ENCODE measurements at regions not wholly inside any gene's neighbourhood (a gene's known extent, or its start where the extent isn't known, plus 50 kb on each side); places are given as distances from the start of the nearest gene placed in this dataset.

DNA sequence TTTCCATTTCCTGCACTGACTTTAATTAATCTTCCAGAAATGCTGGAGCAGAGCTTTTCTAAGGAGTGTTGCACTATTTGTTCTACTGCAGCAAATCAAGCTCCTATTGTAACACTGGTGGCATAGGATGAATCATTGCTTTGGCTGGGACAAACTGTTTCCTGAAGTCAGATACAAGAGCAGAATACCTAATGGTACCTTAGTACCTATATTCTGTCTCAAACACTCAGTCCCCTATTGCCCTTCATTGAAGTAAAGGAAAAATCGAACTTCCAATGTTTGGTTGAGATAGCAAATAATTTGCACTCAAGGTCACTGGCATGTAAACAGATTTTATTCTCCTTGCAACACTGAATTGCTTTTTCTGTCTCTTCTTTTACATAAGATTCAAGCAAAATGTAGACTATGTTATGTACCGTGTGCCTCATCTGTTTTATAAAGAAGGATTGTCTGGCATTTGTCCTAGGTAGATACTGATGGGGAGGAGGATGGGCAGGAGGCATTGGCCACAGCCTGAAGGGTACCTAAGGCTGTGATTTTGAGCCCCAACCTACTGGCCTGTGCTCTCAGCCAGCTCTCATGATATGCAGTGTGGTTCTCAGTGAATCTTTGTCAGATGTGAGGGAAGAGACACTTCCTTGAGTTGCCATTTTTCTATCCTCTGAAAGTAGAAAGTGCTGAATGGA, 141.6 kb downstream of the AASDH start:
- DNase-seq = no peak
- WGBS (ENCODE audit: extremely low coverage, insufficient coverage, insufficient read length) = no CpG with 5 or more reads among the region's 2 CpGs
- no peak overlapping the region for H2AK5ac ChIP-seq (ENCODE audit: low read length)

DNA sequence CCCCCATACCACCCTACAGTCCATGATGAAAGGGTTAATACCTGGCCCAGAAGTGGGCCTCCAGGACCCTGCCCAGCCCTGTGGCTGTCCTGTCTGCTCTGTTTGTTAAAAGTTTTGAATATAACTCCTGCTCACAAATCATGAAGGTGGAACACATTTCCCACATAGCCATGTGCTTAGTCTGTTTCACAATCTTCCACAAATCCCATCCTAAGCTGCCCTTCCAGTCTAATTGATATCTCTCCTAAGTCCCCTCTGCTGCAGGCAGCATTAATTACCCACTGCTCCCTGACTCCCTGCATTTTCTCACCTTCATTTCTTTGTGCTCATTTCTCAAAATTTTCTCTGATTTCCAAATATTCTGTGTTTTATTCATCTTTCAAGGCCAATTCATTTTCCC, 142.6 kb downstream of the AASDH start:
- Histone ChIP-seq H2AK5ac (ENCODE audit: low read length) (no peak overlapping the region), H4K8ac (ENCODE audit: low read depth, low read length) (no peak overlapping the region), H3K18ac (ENCODE audit: low read length) (no peak overlapping the region), H2BK5ac (ENCODE audit: low read depth, low read length, poor library complexity) (no peak overlapping the region), H3K23ac (ENCODE audit: low read length) (no peak overlapping the region), H3K27ac (ENCODE audit: low read depth, low read length) (no peak overlapping the region), H3K9me3 (ENCODE audit: insufficient read depth, low read depth, low read length) (no peaks in the 10 kb centered on the region), H3K4me2 (ENCODE audit: low read length) (no peak overlapping the region), H2AFZ (ENCODE audit: insufficient read depth, low read length, poor library complexity) (no peak overlapping the region), H3K79me2 (ENCODE audit: control insufficient read depth, insufficient read depth, low read length, poor library complexity) (no peaks in the 10 kb centered on the region), H3K79me1 (ENCODE audit: low read length) (peaks cover 4% of the 10 kb centered on the region), H3K27me3 (ENCODE audit: insufficient read depth, low read length) (no peaks in the 10 kb centered on the region), H3K4me1 (ENCODE audit: control insufficient read depth in 1 of 2, insufficient read depth in 2 of 2, low read length in 2 of 2) (peaks cover 16 to 27% of the 10 kb centered on the region in 2 experiments), H3K4ac (ENCODE audit: low read depth, low read length) (no peak overlapping the region), H2BK120ac (ENCODE audit: insufficient read depth, low read length, poor library complexity) (no peak overlapping the region), H3K36me3 (ENCODE audit: control insufficient read depth in 1 of 2, insufficient read depth in 2 of 2, low read length in 2 of 2) (no peaks in the 10 kb centered on the region), H4K12ac (ENCODE audit: low read depth, low read length) (no peak overlapping the region), H2BK12ac (ENCODE audit: low read length) (no peak overlapping the region), H3K4me3 (ENCODE audit: low read depth, low read length) (no peak overlapping the region), H3K14ac (ENCODE audit: low read length) (no peak overlapping the region), H4K91ac (ENCODE audit: low read depth, low read length) (peak overlapping the region; percentile 4), H3K9ac (ENCODE audit: low read length) (no peak overlapping the region)
- DNase-seq = no peak

More for the DNA sequence above, 141.6 kb downstream of the AASDH start:
- no peaks in the 10 kb centered on the region for H3K36me3 ChIP-seq (ENCODE audit: control insufficient read depth in 1 of 2, insufficient read depth in 2 of 2, low read length in 2 of 2)
- H2AFZ ChIP-seq (ENCODE audit: insufficient read depth, low read length, poor library complexity) = no peak overlapping the region
- no peak overlapping the region for H3K9ac ChIP-seq (ENCODE audit: low read length)
- H3K9me3 ChIP-seq (ENCODE audit: insufficient read depth, low read depth, low read length) = no peaks in the 10 kb centered on the region
- H3K27me3 ChIP-seq (ENCODE audit: insufficient read depth, low read length) = no peaks in the 10 kb centered on the region
- no peak overlapping the region for H3K4me3 ChIP-seq (ENCODE audit: low read depth, low read length)
- H3K79me2 ChIP-seq (ENCODE audit: control insufficient read depth, insufficient read depth, low read length, poor library complexity) = no peaks in the 10 kb centered on the region
- peaks cover 10 to 24% of the 10 kb centered on the region in 2 experiments for H3K4me1 ChIP-seq (ENCODE audit: control insufficient read depth in 1 of 2, insufficient read depth in 2 of 2, low read length in 2 of 2)
- no peak overlapping the region for H3K27ac ChIP-seq (ENCODE audit: low read depth, low read length)
- no peak overlapping the region for H3K4me2 ChIP-seq (ENCODE audit: low read length)
- H2BK12ac ChIP-seq (ENCODE audit: low read length) = no peak overlapping the region
- H3K79me1 ChIP-seq (ENCODE audit: low read length) = peaks cover 4% of the 10 kb centered on the region
- no peak overlapping the region for H2BK5ac ChIP-seq (ENCODE audit: low read depth, low read length, poor library complexity)
- no peak overlapping the region for H3K23ac ChIP-seq (ENCODE audit: low read length)
- H3K18ac ChIP-seq (ENCODE audit: low read length) = no peak overlapping the region
- H2BK120ac ChIP-seq (ENCODE audit: insufficient read depth, low read length, poor library complexity) = no peak overlapping the region
- H4K91ac ChIP-seq (ENCODE audit: low read depth, low read length) = no peak overlapping the region
- no peak overlapping the region for H4K12ac ChIP-seq (ENCODE audit: low read depth, low read length)
- no peak overlapping the region for H3K14ac ChIP-seq (ENCODE audit: low read length)
- no peak overlapping the region for H3K4ac ChIP-seq (ENCODE audit: low read depth, low read length)
- no peak overlapping the region for H4K8ac ChIP-seq (ENCODE audit: low read depth, low read length)

DNA sequence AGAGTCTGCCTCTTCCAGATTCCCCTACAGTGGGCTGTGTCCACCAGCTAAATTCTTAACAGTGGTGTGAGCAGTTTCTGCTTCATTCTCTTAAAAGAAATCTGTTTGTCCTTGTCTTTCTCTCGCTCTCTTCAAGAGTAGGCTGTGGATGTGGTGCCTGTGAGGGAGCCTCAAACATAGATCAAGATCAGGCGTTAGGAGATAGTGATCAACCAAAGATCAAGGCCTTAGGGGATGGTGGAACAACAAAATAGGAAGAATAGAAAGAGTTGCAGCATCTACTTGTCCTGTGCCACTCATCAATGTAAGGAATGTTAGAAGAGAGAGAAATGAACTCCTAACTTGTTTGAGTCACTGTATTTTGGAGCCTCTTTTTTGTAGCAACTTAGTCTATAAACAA, 144.2 kb downstream of the AASDH start:
- Histone ChIP-seq H3K4me1 (ENCODE audit: control insufficient read depth in 1 of 2, insufficient read depth in 2 of 2, low read length in 2 of 2) (peaks cover 16 to 27% of the 10 kb centered on the region in 2 experiments), H2BK12ac (ENCODE audit: low read length) (no peak overlapping the region), H2BK120ac (ENCODE audit: insufficient read depth, low read length, poor library complexity) (no peak overlapping the region), H3K18ac (ENCODE audit: low read length) (no peak overlapping the region), H3K27me3 (ENCODE audit: insufficient read depth, low read length) (no peaks in the 10 kb centered on the region), H3K4me2 (ENCODE audit: low read length) (no peak overlapping the region), H3K4me3 (ENCODE audit: low read depth, low read length) (no peak overlapping the region), H3K9ac (ENCODE audit: low read length) (no peak overlapping the region), H3K79me1 (ENCODE audit: low read length) (peaks cover 4% of the 10 kb centered on the region), H4K91ac (ENCODE audit: low read depth, low read length) (no peak overlapping the region), H3K36me3 (ENCODE audit: control insufficient read depth in 1 of 2, insufficient read depth in 2 of 2, low read length in 2 of 2) (peaks cover 0 to 2% of the 10 kb centered on the region in 2 experiments), H3K4ac (ENCODE audit: low read depth, low read length) (no peak overlapping the region), H2BK5ac (ENCODE audit: low read depth, low read length, poor library complexity) (no peak overlapping the region), H2AFZ (ENCODE audit: insufficient read depth, low read length, poor library complexity) (no peak overlapping the region), H3K79me2 (ENCODE audit: control insufficient read depth, insufficient read depth, low read length, poor library complexity) (no peaks in the 10 kb centered on the region), H2AK5ac (ENCODE audit: low read length) (no peak overlapping the region), H3K9me3 (ENCODE audit: insufficient read depth, low read depth, low read length) (no peaks in the 10 kb centered on the region), H3K27ac (ENCODE audit: low read depth, low read length) (peak overlapping the region; percentile 26), H4K12ac (ENCODE audit: low read depth, low read length) (no peak overlapping the region), H4K8ac (ENCODE audit: low read depth, low read length) (no peak overlapping the region), H3K14ac (ENCODE audit: low read length) (no peak overlapping the region), H3K23ac (ENCODE audit: low read length) (no peak overlapping the region)
- peak in 1 of 2 donors; percentile 13 for DNase-seq
- no CpG with 5 or more reads among the region's 2 CpGs for WGBS (ENCODE audit: extremely low coverage, insufficient coverage, insufficient read length)

DNA sequence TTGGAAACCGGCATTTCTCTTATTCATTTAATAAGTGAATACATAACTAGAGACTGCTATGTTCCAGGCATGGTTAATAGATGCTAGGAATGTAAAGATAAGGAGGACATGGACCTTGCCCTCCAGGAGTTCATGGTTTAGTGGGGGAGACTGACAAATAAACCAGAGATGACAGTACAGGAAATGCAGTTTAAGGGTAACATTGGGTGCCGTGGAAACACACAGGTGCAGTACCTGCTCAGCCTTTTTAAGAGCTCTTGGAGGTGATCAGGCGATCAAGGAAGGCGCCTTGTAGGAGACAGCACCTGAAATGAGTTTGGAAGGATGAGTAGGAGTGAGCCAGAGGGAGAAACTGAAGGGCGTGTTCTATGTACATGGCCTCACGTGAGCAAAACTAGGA, 145.8 kb downstream of the AASDH start:
- Histone ChIP-seq H2BK12ac (ENCODE audit: low read length) (no peak overlapping the region), H3K9me3 (ENCODE audit: insufficient read depth, low read depth, low read length) (no peaks in the 10 kb centered on the region), H4K91ac (ENCODE audit: low read depth, low read length) (no peak overlapping the region), H3K27ac (ENCODE audit: low read depth, low read length) (no peak overlapping the region), H3K18ac (ENCODE audit: low read length) (no peak overlapping the region), H3K9ac (ENCODE audit: low read length) (no peak overlapping the region), H3K79me2 (ENCODE audit: control insufficient read depth, insufficient read depth, low read length, poor library complexity) (no peaks in the 10 kb centered on the region), H3K14ac (ENCODE audit: low read length) (no peak overlapping the region), H2AK5ac (ENCODE audit: low read length) (no peak overlapping the region), H3K36me3 (ENCODE audit: control insufficient read depth in 1 of 2, insufficient read depth in 2 of 2, low read length in 2 of 2) (peaks cover 0 to 3% of the 10 kb centered on the region in 2 experiments), H3K27me3 (ENCODE audit: insufficient read depth, low read length) (no peaks in the 10 kb centered on the region), H3K4me2 (ENCODE audit: low read length) (no peak overlapping the region), H3K79me1 (ENCODE audit: low read length) (peaks cover 4% of the 10 kb centered on the region), H3K23ac (ENCODE audit: low read length) (no peak overlapping the region), H3K4ac (ENCODE audit: low read depth, low read length) (no peak overlapping the region), H3K4me3 (ENCODE audit: low read depth, low read length) (no peak overlapping the region), H2BK120ac (ENCODE audit: insufficient read depth, low read length, poor library complexity) (no peak overlapping the region), H4K8ac (ENCODE audit: low read depth, low read length) (no peak overlapping the region), H2BK5ac (ENCODE audit: low read depth, low read length, poor library complexity) (no peak overlapping the region), H4K12ac (ENCODE audit: low read depth, low read length) (no peak overlapping the region), H2AFZ (ENCODE audit: insufficient read depth, low read length, poor library complexity) (no peak overlapping the region), H3K4me1 (ENCODE audit: control insufficient read depth in 1 of 2, insufficient read depth in 2 of 2, low read length in 2 of 2) (peaks cover 16 to 25% of the 10 kb centered on the region in 2 experiments)
- WGBS (ENCODE audit: extremely low coverage, insufficient coverage, insufficient read length) = no CpG with 5 or more reads among the region's 6 CpGs
- DNase-seq = no peak
